ENCODE measurements at regions not wholly inside any gene's neighbourhood (a gene's known extent, or its start where the extent isn't known, plus 50 kb on each side); places are given as distances from the start of the nearest gene placed in this dataset.

DNA sequence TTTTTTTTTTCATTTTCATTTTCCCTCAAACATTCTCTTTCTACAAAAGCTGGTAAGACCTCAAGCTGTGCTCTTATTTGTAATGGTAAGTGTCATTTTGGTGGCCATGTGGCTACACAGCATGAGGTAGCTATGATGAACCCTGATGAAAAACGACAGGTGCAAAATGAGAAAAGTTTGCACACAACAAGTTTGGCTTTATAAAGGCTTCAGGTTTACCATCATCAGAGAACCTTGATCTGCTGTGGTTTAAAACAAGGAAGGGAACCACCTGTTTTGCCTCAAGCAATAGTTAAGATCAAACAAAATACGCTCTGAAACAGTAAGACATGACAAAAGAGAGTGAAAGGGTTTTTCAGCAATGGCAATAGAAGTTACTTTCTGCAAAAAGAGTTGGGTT lies 1124.6 kb upstream of the ACO1 start:
- TF ChIP-seq NR2C2 (CRISPR knock-in tag; IDR thresholded peaks at IDR 0.05; ENCODE audit: borderline replicate concordance) (no peak), RNF2 (conservative IDR thresholded peaks at IDR 0.05; ENCODE audit: low read depth) (no peak), ZNF274 (CRISPR knock-in tag; IDR thresholded peaks at IDR 0.05) (no peak), TOE1 (CRISPR knock-in tag; IDR thresholded peaks at IDR 0.05) (no peak), ATF4 (CRISPR knock-in tag; IDR thresholded peaks at IDR 0.05) (no peak), ZNF296 (CRISPR knock-in tag; conservative IDR thresholded peaks at IDR 0.05) (no peak), PBX3 (CRISPR knock-in tag; IDR thresholded peaks at IDR 0.05; ENCODE audit: borderline replicate concordance) (no peak), ZBTB10 (CRISPR knock-in tag; IDR thresholded peaks at IDR 0.05; ENCODE audit: borderline replicate concordance) (no peak), CTCF (CRISPR knock-in tag; IDR thresholded peaks at IDR 0.05) (no peak), TP53 (CRISPR knock-in tag; conservative IDR thresholded peaks at IDR 0.05) (no peak), ZNF570 (CRISPR knock-in tag; IDR thresholded peaks at IDR 0.05; ENCODE audit: borderline replicate concordance) (no peak), YEATS4 (CRISPR knock-in tag; IDR thresholded peaks at IDR 0.05; ENCODE audit: borderline replicate concordance) (no peak), NFE2L1 (CRISPR knock-in tag; IDR thresholded peaks at IDR 0.05; ENCODE audit: borderline replicate concordance) (no peak)
- TF ChIP-seq, protein P1, sequence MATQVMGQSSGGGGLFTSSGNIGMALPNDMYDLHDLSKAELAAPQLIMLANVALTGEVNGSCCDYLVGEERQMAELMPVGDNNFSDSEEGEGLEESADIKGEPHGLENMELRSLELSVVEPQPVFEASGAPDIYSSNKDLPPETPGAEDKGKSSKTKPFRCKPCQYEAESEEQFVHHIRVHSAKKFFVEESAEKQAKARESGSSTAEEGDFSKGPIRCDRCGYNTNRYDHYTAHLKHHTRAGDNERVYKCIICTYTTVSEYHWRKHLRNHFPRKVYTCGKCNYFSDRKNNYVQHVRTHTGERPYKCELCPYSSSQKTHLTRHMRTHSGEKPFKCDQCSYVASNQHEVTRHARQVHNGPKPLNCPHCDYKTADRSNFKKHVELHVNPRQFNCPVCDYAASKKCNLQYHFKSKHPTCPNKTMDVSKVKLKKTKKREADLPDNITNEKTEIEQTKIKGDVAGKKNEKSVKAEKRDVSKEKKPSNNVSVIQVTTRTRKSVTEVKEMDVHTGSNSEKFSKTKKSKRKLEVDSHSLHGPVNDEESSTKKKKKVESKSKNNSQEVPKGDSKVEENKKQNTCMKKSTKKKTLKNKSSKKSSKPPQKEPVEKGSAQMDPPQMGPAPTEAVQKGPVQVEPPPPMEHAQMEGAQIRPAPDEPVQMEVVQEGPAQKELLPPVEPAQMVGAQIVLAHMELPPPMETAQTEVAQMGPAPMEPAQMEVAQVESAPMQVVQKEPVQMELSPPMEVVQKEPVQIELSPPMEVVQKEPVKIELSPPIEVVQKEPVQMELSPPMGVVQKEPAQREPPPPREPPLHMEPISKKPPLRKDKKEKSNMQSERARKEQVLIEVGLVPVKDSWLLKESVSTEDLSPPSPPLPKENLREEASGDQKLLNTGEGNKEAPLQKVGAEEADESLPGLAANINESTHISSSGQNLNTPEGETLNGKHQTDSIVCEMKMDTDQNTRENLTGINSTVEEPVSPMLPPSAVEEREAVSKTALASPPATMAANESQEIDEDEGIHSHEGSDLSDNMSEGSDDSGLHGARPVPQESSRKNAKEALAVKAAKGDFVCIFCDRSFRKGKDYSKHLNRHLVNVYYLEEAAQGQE (IDR thresholded peaks at IDR 0.05; ENCODE audit: borderline replicate concordance in 1 of 2, low read depth in 1 of 2, low read length in 2 of 2), result no peak
